ENCODE measurements at regions not wholly inside any gene's neighbourhood (a gene's known extent, or its start where the extent isn't known, plus 50 kb on each side); places are given as distances from the start of the nearest gene placed in this dataset.

GRCh38 chr10:57874810-57875209, 392.9 kb downstream of the IPMK start:
- TF ChIP-seq, protein P1, sequence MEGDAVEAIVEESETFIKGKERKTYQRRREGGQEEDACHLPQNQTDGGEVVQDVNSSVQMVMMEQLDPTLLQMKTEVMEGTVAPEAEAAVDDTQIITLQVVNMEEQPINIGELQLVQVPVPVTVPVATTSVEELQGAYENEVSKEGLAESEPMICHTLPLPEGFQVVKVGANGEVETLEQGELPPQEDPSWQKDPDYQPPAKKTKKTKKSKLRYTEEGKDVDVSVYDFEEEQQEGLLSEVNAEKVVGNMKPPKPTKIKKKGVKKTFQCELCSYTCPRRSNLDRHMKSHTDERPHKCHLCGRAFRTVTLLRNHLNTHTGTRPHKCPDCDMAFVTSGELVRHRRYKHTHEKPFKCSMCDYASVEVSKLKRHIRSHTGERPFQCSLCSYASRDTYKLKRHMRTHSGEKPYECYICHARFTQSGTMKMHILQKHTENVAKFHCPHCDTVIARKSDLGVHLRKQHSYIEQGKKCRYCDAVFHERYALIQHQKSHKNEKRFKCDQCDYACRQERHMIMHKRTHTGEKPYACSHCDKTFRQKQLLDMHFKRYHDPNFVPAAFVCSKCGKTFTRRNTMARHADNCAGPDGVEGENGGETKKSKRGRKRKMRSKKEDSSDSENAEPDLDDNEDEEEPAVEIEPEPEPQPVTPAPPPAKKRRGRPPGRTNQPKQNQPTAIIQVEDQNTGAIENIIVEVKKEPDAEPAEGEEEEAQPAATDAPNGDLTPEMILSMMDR (IDR thresholded peaks at IDR 0.05): no peak
- no peak for TF ChIP-seq POLR2A (IDR thresholded peaks at IDR 0.05)

Data from esophagus squamous epithelium (tissue), 4 donors.